ENCODE measurements at regions not wholly inside any gene's neighbourhood (a gene's known extent, or its start where the extent isn't known, plus 50 kb on each side); places are given as distances from the start of the nearest gene placed in this dataset.

DNA sequence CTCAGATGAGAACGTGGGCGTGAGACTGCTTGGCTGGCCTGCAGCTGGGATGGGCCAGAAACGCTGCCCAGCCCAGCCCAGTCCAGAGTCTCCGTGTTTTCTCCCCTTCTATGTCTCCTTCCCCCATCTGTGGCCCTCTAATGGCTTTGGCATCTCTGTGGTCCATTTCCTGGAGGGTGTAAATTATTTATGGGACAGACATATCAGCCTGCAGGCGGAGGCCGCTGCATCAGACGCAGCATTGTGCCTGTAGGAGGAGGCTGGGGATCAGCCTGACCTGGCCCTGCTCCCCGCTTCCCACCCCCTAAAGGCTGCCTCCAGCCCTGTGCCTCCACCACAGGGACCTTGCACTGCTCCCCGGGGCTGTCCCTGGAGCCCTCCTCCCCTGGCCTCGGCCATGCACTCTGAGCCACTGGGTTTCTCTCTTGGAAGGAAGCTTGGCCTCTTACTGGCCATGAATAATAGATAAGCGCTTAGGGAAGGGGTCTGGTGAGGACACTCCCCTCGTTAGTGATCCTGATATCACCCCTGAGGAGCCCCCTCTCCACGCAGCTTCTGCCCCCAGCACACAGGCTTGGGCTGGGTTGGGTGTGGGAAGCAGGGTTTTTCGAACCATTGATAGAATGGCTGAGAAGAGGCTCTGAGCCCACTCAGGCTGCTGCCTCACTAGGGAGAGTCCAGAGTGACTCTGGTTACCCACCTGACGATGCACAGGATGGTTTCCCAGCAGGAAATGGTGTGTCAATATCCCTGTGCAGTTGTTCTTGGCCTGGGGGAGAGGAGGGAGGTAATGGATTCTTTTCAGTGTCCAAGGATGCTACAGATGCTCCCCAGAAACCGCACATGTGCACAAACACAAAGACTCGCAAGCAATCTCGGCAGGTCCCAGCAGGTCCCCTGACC, 185.5 kb downstream of the MYCN start:
- no peak for DNase-seq

DNA sequence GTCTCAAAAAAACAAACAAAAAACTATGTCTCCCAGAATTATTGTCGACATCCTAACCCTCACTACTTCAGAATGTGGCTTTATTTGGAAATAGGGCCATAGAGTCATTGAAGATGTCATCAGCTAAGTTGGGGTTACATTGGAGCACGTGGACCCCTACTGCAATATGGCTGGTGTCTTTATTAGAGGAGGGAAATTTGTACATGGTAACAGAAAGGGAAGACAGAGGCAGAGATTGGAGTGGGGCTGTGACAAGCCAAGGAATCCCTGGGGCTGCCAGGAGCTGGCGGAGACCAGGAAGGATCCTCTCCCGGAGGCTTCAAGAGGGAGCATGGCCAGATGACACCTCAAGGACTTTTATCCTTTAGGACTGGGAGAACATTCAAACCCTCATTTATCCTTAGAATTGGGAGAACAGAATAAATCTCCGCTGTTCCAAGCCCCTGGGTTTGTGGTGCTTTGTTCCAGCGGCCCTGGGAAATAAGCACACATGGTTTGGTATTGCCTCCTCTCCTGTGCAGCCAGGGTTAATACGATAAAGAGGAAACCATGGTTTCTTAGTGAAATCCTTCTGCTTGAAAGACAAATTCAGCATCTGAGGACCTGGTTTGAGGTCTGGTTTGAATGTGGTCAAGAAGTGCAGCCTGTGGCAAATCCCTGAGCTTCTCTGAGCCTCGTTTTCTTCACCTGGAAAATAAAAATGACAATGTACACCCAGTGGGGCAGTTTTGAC, 184.7 kb downstream of the MYCN start:
- no peak for DNase-seq

DNA sequence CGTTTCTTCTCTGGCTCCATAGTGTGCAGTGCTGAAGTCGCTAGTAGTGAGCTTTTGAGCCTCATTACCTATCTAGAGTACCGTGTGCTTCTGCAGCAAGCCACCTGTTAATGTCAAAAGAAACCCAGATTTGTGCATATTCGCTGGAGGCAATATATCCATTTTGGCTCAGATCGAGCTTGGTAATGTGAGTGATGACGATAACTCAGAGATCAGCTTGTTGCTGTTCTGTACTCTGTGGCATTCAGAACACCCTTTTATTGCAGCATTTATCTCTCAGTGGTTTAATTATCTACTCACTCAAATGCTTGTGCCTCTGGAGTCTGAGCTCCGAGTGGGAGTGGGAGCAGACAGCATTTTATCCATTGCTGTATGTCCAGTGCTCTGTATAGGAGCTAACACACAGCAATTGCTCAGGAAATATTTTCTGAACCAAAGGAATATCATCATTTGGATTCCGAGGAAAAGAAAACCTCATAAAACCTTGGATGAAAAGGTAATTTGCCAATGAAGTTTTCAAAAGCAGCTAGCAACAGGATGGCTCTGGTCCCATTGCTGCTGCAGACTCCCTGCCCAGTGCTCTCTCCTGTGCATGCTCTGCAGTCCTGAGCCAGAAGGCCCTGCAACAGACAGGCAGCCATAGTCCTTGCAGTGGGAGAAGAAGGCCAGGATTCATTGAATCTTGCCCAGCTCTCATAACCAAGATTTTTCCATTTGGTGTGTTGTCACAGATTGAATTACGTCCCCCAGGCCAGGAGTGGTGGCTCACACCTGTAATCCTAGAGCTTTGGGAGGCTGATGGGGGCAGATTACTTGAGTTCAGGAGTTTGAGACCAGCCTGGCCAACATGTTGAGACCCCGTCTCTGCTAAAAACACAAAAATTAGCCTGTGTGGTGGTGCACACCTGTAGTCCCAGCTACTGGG, 183.8 kb downstream of the MYCN start:
- DNase-seq, result no peak

DNA sequence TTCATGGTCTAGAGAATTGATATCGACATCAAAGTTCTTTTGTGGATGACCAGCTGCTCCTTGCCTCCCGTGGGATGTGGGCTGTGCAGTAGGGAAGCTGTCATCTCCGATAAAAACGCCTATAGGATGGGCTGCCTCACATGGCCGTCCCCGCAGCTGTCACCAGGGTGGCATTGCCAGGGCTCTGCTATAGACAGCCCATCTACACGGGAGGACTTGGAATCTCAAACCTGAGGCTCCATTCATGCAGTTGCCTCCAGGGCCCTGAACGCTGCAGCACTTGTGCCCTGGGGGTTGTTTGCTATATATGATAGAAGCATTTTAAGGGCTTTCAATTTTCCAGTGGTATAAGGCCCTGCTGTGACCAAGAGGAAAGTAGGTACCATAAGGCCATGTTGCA, 183.1 kb downstream of the MYCN start:
- DNase-seq, result no peak

GRCh38 chr2:16122556-16122955, 182.2 kb downstream of the MYCN start:
- no peak for DNase-seq

GRCh38 chr2:16121986-16122390, 181.6 kb downstream of the MYCN start:
- no peak for DNase-seq

DNA sequence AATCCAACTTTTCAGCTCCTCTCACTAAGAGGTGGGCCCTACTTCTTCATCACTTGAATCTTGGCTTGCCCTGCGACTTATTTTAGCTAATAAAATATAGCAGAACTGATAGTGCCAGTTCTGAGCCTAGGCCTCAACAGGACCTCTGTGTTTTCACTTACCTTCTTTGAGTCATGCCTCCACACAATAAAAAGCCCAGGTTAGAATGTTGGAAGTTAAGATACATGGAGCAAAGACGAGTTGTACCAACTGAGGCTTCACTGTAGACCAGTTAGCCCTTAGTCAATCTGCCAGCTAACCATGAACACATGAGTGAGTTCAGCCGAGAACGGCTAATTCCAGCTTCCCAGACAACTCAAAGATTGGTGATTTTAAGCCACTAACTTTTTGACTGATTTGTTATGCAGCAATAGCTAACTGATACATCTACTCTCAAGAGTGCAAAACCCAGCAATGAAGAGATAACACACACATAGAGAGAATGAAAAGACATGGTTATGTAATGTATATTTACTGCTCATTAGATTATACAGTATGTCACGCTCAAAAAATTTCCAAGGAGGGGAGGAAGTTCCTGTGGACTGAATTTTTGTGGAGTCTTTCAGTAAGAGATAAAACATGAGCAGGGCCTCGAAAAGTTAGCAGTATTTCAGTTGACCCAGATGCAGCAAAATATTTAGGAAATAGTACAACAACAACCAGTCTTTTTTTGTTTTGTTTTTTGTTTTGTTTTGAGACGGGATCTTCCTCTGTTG, 181.1 kb downstream of the MYCN start:
- no peak for DNase-seq

DNA sequence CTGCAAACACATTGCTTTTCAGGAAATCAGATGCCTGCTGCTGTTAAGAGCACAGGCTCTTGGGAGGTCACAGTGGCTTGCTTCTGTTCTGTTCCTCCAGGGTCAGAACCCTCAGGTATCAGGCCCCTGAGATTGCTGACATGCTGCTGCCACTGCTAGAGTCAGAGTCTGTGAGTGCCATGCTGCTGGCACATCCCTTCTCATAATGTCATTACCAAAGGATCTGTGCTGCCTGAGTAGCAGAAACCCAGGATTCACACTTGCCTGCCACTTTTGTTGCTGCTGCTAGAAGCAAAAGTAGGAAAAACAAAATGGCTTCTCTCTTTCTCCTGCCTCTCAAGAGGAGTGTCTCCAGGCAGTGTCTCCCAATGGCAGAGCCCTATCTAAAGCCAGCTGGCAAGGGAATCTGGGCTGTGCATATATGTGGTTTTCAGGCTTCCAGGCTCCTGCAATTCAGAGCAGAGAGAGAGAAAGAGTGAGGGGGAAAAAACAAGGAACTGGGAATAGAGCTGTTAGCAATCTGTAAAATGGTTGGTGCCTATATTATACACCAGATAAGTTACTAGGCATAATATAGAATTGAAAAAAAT, 180.3 kb downstream of the MYCN start:
- DNase-seq, result no peak

- no peak for DNase-seq
Measured at GRCh38 chr2:16119741-16120140, 179.4 kb downstream of the MYCN start.

GRCh38 chr2:16118611-16119590, 178.6 kb downstream of the MYCN start:
- DNase-seq, result no peak

DNA sequence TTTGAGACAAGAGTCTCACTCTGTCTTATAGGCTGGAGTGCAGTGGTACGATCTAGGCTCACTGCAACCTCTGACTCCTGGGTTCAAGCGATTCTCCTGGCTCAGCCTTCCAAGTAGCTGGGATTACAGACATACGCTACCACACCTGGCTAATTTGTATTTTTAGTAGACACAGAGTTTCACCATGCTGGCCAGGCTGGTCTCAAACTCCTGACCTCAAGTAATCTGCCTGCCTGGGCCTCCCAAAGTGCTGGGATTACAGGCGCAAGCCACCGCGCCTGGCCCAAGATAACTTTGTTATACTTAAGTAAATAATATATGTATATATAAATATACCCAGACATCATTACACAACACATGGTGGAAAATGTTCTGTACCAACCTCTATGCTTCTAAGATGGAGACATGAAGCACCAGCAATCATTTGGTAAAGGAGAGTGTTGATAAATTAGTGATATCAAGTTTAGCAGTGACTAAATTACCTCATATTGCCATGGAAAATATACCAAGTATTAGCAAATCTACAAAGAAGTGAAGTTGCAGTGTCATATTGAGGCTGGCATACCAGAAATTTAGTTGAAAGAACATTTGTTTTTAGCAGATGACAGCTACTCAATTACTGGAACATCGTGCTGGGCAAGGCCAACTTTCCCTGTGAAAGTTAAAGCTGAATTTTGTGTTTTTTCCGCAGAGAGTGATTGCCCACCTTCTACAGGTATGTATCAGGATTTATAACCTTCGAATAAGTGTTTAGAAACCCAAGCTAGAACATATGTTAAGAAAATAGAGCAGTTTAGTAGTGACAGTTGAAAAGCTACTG, 177.7 kb downstream of the MYCN start:
- no peak for DNase-seq

DNA sequence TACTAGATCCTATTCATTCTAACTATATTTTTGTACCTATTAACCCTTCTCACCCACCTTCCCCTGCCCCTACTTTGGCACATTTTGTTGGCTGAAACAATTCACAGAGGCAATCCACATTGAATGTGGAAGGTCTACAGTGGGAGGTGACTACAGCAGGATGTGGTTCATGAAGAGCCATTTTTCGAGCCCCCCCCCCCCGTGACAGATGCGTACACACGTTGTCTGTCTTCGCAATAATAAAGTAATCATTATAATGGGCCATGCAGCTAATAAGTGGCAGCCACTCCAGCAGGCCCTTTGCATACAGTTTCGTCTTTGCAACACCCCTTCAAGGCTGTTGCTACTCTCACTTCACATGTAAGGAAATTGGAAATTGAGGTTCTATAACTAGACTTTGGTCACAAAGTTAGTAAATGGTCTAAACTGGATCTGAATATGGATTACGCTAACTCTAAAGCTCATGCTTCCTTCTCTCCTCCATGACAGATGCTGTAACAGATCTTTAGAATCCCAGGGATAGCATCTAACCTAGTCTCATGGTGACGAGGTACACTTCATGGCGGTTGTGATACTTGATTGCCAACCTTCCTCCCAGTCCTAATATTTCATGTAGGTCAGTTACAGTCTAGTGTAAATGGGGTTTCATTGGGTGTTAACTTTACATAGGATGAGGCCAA, 176.8 kb downstream of the MYCN start:
- DNase-seq, result no peak

GRCh38 chr2:16115881-16116830, 175.8 kb downstream of the MYCN start:
- no peak for DNase-seq

GRCh38 chr2:16115291-16115690, 174.9 kb downstream of the MYCN start:
- no peak for DNase-seq

- DNase-seq, result no peak
Measured at GRCh38 chr2:16114836-16115235, 174.5 kb downstream of the MYCN start.

DNA sequence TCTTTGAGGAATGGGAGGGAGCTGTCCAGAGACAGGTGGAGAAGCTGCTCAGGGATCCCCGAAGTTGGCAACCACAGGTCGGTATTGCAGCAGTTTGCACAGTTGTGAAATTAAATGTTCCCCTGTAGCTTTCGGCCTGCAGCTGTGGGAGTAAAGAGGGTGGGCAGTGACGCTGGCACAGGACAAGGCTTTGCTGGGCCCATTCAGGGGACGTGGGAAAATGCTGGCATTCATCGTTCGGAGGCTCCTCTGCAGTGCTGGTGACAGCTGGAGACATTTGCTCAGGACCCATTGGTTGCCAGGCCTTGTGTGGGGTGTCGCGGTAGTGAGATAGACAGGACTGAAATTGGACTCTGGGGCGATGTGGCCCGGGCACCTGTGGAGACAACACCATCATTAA, 173.7 kb downstream of the MYCN start:
- DNase-seq, result no peak

DNA sequence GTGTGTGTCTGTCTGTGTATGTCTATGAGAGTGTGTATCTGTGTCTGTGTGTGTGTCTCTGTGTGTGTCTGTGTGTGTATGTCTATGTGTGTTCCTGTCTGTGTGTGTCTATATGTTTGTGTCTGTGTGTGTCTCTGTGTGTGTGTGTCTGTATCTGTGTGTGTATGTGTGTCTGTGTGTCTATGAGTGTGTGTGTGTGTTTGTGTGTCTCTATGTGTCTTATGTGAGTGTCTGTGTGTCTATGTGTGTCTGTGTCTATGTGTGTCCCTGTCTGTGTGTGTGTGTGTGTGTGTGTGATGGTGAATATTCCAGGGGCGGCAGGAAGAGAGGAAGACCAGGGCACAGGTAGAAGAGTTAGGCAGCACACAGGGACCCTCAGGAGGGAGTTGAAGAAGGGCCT, 173.2 kb downstream of the MYCN start:
- DNase-seq, result no peak

- no peak for DNase-seq
Measured at GRCh38 chr2:16112972-16113560, 172.7 kb downstream of the MYCN start.

All from cerebellar nuclear complex (tissue), 1 donor.